Fibroblast of lung (primary cell): ENCODE measurements at regions not wholly inside any gene's neighbourhood (a gene's known extent, or its start where the extent isn't known, plus 50 kb on each side); places are given as distances from the start of the nearest gene placed in this dataset.

Experiments
- DNase-seq, 2 donors: peaks; one replicate each; pipeline versions ENCODE4 v3.0.0 to v3.0.0-alpha.2; 2010; ENCODE audit warnings: low read depth in 2 of 2
- H2AFZ ChIP-seq: 2 replicates; pipeline ENCODE4 v1.5.1; 2012; ENCODE audit warnings: low read length, control low read depth, inconsistent platforms
- H3K27ac ChIP-seq: 2 replicates; pipeline ENCODE4 v1.5.1; 2011; ENCODE audit warnings: low read length, control low read depth; ENCODE audit not compliant: insufficient read depth
- H3K27me3 ChIP-seq: 2 replicates; pipeline ENCODE4 v1.5.1; 2011; ENCODE audit warnings: mild to moderate bottlenecking, low read length; ENCODE audit not compliant: control insufficient read depth, insufficient read depth
- H3K36me3 ChIP-seq: 2 replicates; pipeline ENCODE4 v1.5.1; 2011; ENCODE audit warnings: low read length; ENCODE audit not compliant: control insufficient read depth, insufficient read depth
- H3K4me1 ChIP-seq: 2 replicates; pipeline ENCODE4 v1.5.1; 2011; ENCODE audit warnings: low read length; ENCODE audit not compliant: control insufficient read depth, insufficient read depth; ENCODE audit errors: extremely low read depth
- H3K4me2 ChIP-seq: 2 replicates; pipeline ENCODE4 v1.5.1; 2011; ENCODE audit warnings: low read length, control low read depth; ENCODE audit not compliant: insufficient read depth; ENCODE audit errors: extremely low read depth
- H3K4me3 ChIP-seq, 4 experiments: fragments of 200-600 bp in 1 of 4; sonication (generic) in 1 of 4; replicated peaks in 1 of 4; 2 replicates each; pipeline ENCODE4 v1.5.1; 2011 to 2016; ENCODE audit warnings: low read length in 4 of 4, low read depth in 3 of 4, mild to moderate bottlenecking in 3 of 4, control low read depth in 2 of 4, inconsistent platforms in 1 of 4, mixed read lengths in 1 of 4; ENCODE audit not compliant: insufficient read depth in 1 of 4; ENCODE audit errors: control extremely low read depth in 1 of 4
- H3K79me2 ChIP-seq: 2 replicates; pipeline ENCODE4 v1.5.1; 2012; ENCODE audit warnings: mild to moderate bottlenecking, low read length, inconsistent platforms; ENCODE audit not compliant: control insufficient read depth, insufficient read depth
- H3K9ac ChIP-seq: 2 replicates; pipeline ENCODE4 v1.5.1; 2011; ENCODE audit warnings: mild to moderate bottlenecking, low read length, control low read depth; ENCODE audit not compliant: insufficient read depth
- H3K9me3 ChIP-seq: 2 replicates; pipeline ENCODE4 v1.5.1; 2012; ENCODE audit warnings: low read depth, low read length; ENCODE audit not compliant: control insufficient read depth, insufficient read depth
- H4K20me1 ChIP-seq: 2 replicates; pipeline ENCODE4 v1.5.1; 2011; ENCODE audit warnings: low read length; ENCODE audit not compliant: control insufficient read depth, insufficient read depth; ENCODE audit errors: extremely low read depth
- CTCF ChIP-seq, 2 donors: IDR thresholded peaks in 1 of 2; conservative IDR thresholded peaks in 1 of 2; 1 replicate in 1 of 2; 2 replicates in 1 of 2; pipeline ENCODE4 v1.5.1; 2011 to 2012; ENCODE audit warnings: low read length in 2 of 2, control low read depth in 1 of 2, inconsistent platforms in 1 of 2, low read depth in 1 of 2, mild to moderate bottlenecking in 1 of 2
- EZH2 ChIP-seq: IDR thresholded peaks from 2 replicates; pipeline ENCODE4 v1.5.1; 2012; ENCODE audit warnings: low read length, control low read depth, mild to moderate bottlenecking; ENCODE audit errors: missing control alignments

- Histone ChIP-seq H3K79me2 (no peaks in the 10 kb centered on the region), H3K27me3 (no peaks in the 10 kb centered on the region), H3K4me3 (no peak overlapping the region), H4K20me1 (no peaks in the 10 kb centered on the region), H3K36me3 (no peaks in the 10 kb centered on the region), H3K27ac (no peak overlapping the region), H3K9ac (no peak overlapping the region), H3K9me3 (no peaks in the 10 kb centered on the region), H3K4me1 (no peaks in the 10 kb centered on the region), H3K4me2 (no peak overlapping the region), H2AFZ (no peak overlapping the region)
- no peak for DNase-seq
- TF ChIP-seq EZH2: no peak
- no peak for TF ChIP-seq CTCF (conservative IDR thresholded peaks at IDR 0.05 in 1 of 2, IDR thresholded peaks at IDR 0.05 in 1 of 2; ENCODE audit: low read depth in 1 of 2, low read length in 2 of 2)
These were observed 758.0 kb downstream of the BCL11B start for GRCh38 chr14:98514016-98514415.

- Histone ChIP-seq H3K79me2 (no peaks in the 10 kb centered on the region), H3K9me3 (no peaks in the 10 kb centered on the region), H3K36me3 (no peaks in the 10 kb centered on the region), H3K27ac (no peak overlapping the region), H3K27me3 (no peaks in the 10 kb centered on the region), H2AFZ (no peak overlapping the region), H3K4me1 (no peaks in the 10 kb centered on the region), H3K9ac (no peak overlapping the region), H3K4me2 (no peak overlapping the region), H3K4me3 (no peak overlapping the region), H4K20me1 (no peaks in the 10 kb centered on the region)
- DNase-seq: no peak
- TF ChIP-seq CTCF (conservative IDR thresholded peaks at IDR 0.05 in 1 of 2, IDR thresholded peaks at IDR 0.05 in 1 of 2; ENCODE audit: low read depth in 1 of 2, low read length in 2 of 2): no peak
- TF ChIP-seq EZH2: no peak
These were observed 735.7 kb downstream of the BCL11B start for GRCh38 chr14:98536256-98536655.

- Histone ChIP-seq H3K27me3 (no peaks in the 10 kb centered on the region), H3K9me3 (no peaks in the 10 kb centered on the region), H3K4me3 (no peak overlapping the region), H3K9ac (no peak overlapping the region), H3K4me2 (no peak overlapping the region), H3K4me1 (no peaks in the 10 kb centered on the region), H3K79me2 (no peaks in the 10 kb centered on the region), H2AFZ (no peak overlapping the region), H3K27ac (no peak overlapping the region), H3K36me3 (no peaks in the 10 kb centered on the region), H4K20me1 (no peaks in the 10 kb centered on the region)
- TF ChIP-seq EZH2: no peak
- no peak for TF ChIP-seq CTCF (conservative IDR thresholded peaks at IDR 0.05 in 1 of 2, IDR thresholded peaks at IDR 0.05 in 1 of 2; ENCODE audit: low read depth in 1 of 2, low read length in 2 of 2)
- no peak for DNase-seq
These were observed 729.7 kb downstream of the BCL11B start for GRCh38 chr14:98542316-98542715.
